HG03565 (cell line): ENCODE measurements at regions not wholly inside any gene's neighbourhood (a gene's known extent, or its start where the extent isn't known, plus 50 kb on each side); places are given as distances from the start of the nearest gene placed in this dataset.
"Not testable (repeated sequence)": the region's sequence is repeated elsewhere in the genome, so short reads cannot be mapped to it uniquely, and the experiment has no call there.

Source experiments
- ATAC-seq: cut with Tn5 transposase; IDR thresholded peaks from one replicate; pipeline ENCODE4 v1.9.1; 2021; ENCODE audit warnings: mild to moderate bottlenecking, moderate library complexity; ENCODE audit not compliant: unreplicated experiment

DNA sequence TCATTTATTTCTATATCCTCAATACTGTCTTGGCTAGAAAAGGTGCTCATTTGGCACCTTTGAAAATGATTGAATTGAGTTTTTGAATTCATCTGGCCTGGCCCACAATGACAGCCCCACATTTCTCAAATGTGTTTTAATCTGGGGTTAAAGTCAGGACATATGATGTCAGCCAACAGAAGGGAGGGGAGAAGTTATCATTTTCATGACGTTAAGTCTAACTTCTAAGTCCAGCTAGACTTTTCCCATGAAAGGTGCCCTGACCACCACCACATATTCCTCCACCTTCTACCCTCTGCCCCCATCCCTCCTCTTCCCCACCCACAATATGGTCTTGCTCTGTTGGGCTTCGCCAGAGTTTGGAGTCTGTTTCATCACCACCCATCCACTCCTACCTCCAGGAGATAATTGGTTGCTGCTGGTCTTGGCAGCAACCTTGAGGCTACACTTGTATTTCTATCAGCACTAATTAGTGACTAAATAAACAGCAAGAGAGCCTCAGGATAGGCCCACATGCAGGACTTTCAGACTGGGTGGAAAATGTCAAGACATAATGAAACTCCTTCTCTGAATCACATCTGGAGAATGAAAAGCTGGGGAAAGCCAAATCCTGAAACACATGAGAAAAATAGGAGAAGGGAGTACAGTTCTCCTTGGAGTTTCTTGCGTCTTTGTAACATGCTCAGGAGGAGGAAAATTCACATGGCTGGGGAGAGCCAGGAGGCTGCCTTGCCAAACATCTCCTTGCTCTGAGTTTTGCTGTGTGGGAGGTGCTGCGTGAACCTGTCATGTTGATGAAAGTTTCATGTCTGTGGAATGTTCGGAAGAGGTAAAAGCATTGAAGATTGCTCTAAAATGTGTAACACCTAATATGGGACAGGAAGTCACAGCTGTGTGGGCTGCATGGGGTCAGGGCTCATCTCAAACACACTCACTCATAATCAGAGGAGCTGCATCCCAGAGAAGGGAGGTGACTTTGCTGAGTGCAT, 544.7 kb upstream of the KLF4 start:
- ATAC-seq: no peak

DNA sequence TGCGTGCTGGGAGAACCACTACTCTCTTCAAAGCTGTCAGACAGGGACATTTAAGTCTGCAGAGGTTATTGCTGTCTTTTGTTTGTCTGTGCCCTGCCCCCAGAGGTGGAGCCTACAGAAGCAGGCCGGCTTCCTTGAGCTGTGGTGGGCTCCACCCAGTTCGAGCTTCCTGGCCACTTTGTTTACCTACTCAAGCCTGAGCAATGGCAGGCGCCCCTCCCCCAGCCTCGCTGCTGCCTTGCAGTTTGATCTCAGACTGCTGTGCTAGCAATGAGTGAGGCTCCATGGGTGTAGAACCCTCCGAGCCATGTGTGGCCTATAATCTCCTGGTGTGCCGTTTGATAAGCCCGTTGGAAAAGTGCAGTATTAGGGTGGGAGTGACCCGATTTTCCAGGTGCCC, 542.5 kb upstream of the KLF4 start:
- ATAC-seq: not testable (repeated sequence)

DNA sequence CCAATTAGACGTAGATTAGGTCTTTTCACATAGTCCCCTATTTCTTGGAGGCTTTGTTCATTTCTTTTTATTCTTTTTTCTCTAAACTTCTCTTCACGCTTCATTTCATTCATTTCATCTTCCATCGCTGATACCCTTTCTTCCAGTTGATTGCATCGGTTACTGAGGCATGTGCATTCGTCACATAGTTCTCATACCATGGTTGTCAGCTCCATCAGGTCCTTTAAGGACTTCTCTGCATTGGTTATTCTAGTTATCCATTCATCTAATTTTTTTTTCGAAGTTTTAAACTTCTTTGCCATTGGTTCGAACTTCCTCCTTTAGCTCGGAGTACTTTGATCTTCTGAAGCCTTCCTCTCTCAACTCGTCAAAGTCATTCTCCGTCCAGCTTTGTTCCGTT, 541.7 kb upstream of the KLF4 start:
- ATAC-seq: not testable (repeated sequence)

DNA sequence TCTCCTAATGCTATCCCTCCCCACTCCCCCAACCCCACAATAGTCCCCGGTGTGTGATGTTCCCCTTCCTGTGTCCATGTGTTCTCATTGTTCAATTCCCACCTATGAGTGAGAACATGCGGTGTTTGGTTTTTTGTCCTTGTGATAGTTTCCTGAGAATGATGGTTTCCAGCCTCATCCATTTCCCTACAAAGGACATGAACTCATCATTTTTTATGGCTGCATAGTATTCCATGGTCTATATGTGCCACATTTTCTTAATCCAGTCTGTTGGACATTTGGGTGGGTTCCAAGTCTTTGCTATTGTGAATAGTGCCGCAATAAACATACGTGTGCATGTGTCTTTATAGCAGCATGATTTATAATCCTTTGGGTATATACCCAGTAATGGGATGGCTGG, 537.1 kb upstream of the KLF4 start:
- ATAC-seq: not testable (repeated sequence)

DNA sequence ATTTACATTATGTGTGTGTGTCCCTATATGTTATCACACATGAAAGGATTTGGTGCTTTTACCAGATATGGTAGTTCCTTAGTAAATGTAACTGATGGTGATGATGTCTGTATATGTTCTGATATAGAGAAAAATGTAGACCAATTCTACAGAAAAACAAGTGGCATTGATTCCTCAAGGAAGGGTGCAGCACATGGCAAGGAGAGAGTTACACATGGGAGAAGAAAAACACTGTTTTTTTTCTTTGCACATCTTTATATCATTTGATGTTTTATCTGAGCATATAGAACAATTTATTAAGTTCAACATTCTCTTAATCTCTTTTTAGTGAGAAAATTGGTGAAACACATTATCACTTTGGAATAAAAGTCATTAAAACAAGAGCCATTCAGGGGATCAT, 535.0 kb upstream of the KLF4 start:
- no peak for ATAC-seq

DNA sequence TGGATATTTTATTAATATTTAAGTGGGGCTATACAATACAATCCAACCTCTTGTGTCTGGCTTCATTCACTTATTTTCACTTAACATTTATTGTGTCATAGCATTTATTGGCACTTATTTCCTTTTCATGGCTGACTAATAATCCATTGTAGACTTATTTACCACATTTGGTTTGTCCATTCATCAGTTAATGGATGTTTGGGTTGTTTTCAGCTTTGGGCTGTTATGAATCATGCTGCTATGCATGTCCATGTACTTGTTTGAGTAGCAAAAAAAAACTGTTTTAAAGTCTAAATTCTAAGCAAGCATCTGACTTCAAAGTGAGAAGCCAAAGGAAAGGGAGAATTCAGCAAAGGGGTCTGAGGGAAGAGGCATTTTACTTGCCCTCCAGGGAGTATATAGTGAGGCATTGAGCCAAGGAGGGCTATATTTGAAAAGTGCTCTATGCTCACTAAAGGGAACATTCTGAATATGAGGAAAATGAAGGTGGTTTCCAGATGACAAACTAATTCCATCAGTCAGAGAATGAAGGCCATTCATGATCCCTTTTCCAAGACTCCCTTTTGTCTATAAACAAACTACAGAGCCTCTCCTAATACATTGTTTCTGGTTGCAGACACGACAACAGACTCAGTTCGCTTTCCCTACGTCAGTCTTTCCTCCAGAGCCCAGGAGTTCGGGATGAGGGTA, 532.8 kb upstream of the KLF4 start:
- no peak for ATAC-seq

DNA sequence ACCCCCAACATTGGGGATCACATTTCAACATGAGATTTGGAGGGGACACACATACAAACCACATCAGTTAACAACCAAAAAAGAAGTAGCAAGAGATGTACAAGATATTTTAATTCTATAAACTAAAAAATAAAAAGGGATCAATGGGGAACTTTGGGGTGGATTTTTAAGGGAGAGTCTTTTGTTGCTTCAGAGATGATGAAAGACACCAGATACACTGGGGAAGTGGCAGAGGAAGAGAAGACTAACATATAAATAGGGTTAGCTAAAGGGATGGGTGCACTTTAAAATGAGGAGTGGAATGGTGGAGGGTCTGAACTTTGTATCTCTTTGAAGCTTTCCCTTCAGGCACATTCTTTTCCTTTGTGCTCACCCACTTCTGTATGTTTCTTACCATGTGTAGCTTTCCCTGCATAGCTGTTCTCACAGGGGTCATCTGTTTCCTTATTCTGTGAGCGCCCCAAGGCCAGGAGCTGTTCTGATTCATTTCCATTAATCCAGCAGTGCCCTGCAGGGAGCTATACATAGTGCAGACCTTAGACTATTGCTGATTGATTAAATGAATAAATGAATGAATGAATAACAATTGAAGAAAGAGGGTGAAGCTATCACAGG, 531.6 kb upstream of the KLF4 start:
- no peak for ATAC-seq

DNA sequence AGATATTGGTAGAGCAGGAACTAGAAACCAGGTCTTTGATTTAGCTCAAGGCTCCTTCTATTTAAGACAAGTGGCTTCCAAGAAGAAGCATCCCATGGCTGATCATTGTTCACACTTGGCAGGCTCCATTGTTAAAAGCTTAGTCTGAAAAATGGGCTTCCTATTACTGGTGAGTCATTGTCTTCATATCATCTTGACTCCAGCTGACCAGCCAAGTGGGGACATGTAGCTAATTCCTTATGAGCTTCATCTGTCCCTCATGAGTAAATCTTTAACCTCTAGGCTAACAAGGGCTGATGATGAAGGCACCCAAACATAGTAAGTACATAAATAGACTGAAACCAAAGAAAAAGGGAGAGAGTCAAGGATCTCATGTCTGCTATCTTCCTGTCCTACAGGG, 530.3 kb upstream of the KLF4 start:
- no peak for ATAC-seq

DNA sequence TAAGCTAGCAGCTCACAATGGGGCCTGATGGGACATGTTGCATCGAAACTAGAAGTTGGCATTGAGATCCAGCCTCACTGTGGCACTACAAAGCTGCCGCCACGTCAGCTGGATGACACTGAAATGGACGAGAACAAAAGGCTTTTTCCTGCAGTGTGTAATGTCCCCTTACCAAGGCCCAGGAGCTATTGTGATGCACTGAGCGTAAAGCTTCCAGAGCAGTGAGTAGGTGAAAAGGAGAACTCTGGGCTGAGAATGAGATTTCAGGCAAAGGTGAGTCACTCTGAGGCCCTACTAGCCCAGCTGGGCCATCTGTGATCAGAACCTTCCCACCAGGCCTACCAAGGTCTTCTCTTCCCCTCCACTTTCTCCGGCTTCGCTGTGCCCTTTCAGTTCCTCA, 528.1 kb upstream of the KLF4 start:
- ATAC-seq: no peak

DNA sequence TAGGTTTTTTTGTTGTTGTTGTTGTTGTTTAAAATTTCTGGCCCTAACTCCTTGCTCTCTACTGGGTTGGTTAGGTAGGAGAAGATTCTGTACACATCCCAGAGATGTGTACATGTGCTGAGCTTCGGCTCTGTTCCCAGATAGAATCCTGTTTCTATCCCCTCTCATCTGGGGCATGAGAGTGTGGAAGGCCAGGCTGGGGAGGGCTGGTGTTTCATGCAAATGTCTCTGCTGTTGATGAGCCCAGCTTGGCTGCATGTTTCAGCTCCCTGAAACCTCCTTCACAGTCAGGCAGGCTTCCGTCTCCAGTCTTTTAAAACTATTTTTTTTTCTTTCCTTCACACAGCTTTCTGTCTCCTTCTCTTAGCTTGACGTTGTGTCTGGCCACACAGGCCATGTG, 526.9 kb upstream of the KLF4 start:
- no peak for ATAC-seq

DNA sequence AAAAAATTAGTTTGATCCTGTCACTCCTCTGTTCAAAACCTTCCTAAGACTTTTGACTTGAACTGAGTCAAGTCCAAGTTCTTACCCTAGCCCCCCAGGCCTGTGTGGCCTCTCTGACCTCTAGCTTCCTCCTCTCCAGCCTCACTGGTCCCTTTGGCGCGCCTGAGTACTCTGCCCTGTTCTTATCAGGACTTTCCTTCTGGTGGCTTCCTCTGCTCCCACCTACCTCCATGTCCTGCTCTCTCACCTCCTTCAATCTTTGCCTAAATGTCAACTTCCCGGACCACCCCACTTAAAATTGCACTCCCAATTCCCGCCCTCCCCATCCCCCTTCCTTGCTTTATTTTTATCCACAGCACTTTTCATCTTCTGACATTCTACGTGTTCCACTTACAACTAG, 526.1 kb upstream of the KLF4 start:
- no peak for ATAC-seq

DNA sequence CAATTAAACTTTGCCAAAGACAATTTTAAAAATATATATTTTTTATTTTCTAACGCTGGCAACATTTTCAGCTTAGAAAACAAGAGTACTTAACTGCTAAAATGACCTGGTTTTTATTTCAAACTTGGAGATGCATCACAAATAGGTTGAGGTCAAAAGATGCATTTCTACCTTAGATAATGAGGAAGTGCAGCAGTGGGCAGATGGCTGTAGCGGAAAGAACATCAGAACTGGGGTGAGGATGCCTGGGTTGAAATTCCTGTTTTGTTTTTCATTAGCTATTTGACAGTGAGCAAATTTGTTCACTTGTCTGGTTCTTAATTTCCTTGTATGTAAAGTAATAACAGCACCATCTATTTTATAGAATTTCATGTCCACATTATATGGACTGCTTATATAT, 524.8 kb upstream of the KLF4 start:
- no peak for ATAC-seq

DNA sequence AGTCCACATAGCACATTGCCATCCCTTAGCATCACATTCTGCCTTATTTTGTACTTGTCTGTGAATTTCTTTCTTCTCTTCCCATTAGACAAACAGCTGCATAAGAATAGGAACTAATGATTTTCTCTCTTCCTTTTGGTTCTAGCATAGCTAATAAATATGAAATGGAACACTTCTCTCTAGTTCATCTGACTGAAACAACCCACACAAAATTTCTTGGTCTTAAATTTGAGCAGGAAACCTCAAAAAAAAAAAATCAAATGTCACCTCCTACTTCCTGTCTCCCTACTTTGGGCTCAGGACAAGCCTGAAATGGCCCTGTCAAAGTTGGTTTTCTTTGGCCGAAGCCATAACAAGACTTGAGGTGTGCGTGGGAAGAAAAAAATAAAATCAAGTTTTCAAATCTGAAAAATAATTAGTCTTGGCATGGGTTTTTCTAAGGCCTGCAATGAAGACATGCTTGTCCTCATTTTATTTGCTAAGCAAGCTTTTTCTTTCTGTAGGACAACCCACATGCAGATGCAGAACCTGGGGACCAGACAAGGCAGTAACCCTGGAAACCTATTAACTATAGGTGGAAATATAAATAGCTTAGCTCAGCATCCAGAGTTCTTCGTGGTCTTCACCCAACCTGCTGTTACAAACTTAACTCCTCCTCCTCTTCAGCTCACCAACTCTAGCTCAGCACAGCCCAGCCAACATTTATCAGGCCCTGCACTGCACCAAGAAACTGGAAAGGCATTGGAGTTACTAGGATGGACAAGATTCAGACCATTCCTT, 523.5 kb upstream of the KLF4 start:
- no peak for ATAC-seq

DNA sequence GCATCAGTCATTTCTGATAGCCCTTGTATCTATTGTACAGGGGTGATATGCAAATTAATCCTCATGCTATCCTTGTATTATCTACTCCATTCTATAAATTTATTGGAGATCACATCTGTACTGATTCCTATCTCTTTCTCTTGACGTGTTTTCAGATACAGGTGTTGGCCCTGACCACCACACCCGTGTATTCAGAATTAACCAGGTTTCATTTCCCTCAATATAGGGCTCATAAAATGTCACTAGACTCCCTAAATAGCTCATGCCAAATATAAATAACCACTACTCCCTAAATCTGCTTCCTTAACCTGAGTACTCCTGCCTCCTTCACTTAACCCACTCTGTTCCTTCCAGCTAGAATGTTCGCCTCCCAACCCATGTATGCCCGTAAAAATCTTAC, 522.8 kb upstream of the KLF4 start:
- ATAC-seq: no peak

DNA sequence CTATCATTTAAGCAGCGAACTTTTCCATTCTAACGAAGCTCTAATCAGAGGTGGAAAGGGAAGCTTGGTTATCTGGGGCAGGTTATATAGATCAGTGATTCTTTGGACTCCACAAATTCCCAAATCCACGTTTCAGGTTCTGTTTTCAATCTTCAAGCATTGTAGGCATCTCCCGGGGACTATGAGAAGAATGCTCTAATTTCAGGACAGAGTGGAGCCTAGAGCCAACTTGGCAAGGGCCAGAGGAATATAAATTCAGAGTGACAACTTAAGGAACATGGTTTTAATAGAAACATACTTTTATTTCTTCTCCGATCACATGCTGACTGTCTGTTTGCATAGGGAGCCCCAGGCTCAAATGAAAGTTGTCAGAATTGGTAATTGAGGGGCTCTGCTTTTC, 514.0 kb upstream of the KLF4 start:
- ATAC-seq: no peak

DNA sequence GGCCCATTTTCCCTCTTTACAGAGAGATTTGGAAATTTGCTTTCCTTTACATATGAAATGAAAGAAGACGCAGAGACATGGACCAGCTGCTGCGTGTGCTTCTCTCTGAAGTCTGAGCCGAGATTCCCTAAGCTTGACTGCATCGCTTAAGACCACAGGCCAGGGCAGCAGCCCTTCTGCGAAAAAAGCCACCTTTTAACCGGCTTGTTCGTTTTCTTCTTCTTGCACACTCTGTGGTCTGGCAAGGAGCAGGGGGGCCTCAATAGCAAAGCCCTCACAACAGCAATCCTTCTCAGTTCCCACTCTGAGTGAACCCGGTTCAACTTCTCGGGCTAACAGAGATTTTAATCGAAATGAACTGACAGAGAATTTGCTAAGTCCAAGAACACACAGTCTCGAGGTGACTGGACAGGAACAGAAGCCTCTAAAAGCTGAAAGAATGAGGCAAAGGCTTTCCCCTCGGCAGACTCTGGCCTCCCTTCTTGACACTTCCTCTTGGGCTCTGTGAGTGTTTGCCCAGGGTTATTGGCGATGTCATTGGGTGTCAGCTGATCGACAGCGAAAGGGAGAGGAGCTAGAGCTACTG, 512.9 kb upstream of the KLF4 start:
- ATAC-seq: no peak

DNA sequence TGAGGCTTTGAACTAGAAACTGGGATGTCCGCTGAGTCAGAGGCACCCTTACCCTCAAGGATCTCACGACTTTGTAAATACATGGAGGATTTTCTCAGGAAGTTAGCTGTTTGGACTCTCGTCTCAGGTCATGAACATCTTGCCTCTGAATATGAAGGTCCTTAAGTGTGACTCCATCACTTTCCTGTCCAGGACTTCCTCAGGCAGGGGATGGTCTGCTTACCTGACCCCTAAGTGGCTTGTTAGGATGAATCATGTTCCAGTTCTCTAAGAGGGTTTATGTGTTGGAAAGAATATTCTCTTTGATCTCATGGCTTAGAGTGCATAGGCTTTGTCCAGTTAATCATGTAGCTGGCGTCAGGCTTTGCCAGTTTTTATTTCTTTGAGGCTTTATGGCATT, 511.7 kb upstream of the KLF4 start:
- ATAC-seq: no peak

DNA sequence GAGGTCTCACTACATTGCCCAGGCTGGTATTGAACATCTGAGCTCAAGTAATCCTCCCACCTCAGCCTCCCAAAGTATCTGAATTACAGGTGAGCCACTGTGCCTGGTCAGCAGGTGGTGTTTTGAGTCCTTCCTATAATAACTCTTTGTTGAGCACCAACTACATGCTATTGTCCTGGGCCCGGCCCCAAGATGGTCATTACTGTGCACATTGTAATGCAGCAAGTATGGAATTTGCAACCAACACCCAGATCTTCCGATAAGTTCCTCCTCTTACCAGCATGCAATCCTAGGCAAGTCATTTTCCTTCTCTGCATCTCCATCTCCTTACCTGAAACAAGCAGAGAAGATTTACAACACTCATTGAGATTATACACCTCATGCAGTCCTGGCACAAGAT, 510.3 kb upstream of the KLF4 start:
- no peak for ATAC-seq

DNA sequence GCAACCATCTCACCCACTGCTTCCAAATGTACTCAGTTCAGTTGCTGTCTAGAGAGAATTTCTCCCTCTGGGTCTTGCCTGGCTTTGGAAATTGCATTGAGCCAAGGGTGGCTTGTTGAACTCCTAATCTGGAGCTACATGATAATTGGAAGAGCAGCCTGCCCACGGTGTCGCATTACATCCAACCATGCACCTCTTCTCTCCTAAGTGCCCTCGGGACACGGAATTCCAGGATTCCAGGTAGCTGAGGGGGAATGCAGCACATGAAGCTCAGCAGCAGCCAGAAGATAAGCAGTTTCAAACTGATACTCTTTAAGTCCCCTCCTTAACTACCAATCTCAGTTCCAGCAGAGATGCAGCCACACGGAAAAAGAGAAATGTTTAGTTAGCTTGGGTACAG, 509.4 kb upstream of the KLF4 start:
- no peak for ATAC-seq

DNA sequence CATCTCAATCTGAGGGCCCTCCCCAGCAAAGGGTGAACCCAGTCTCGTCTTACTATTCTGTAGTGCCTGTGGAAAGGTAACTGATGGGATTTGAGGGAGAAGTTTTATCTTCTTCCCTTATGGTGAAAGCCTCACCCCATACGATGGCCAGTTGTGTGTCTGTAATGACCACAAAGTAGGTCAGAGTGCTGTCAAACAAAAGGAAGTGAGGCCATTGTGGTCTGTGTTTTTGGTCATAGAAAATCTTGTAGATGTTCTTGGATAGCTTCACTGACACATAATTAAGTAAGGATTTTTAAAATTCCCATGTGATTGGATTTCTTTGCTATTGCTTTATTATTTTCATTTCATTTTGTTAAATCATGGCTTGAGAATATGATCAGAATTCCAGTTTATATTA, 505.1 kb upstream of the KLF4 start:
- ATAC-seq: no peak

DNA sequence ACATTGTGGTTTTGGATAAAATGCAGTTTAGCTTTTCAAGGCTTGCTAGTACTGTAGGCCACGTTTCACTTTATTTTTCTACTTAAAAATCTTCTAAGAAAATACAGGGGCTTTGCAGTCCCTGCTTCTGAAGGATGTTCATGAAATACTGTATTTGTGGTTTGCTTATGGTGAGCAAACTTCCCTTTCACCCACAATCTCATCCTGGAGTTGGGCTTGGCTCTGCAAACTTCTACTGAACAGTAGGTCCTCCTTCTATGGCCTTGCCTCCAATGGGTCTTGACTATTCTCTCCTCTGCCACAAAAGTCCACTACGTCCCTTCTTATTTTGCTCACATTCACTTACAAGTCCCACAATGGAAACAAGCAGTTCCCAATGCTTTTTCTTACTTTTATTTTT, 502.7 kb upstream of the KLF4 start:
- ATAC-seq: no peak
